NT2/D1 (cell line): ENCODE measurements at regions not wholly inside any gene's neighbourhood (a gene's known extent, or its start where the extent isn't known, plus 50 kb on each side); places are given as distances from the start of the nearest gene placed in this dataset.

Experiments used
- YY1 ChIP-seq: IDR thresholded peaks from 2 replicates; pipeline ENCODE4 v1.6.1; 2011; ENCODE audit not compliant: insufficient read length, insufficient read depth
- ZNF274 ChIP-seq: IDR thresholded peaks from 2 replicates; pipeline ENCODE4 v1.6.1; 2011; ENCODE audit warnings: mild to moderate bottlenecking, low read depth, low read length

DNA sequence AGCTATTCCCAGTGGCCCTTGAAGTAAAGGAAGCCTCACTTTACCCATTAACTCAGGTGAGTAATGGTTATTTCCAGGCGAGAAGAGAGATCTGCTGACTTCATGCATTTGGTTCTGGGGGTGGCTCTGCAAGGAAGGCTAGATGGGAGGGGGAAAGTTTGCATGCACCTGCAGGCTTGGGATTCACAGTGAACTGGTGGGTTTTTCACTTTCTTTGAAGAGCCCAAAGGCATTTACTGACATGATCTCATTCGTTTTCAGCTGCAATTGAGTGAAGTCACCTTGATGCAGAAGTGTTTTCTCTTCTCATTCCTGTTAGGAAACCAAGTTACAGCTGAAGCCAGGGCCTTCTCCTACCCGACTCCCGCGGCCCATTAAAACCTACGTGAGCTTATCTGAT is 131.0 kb upstream of the N4BP1 start:
- TF ChIP-seq ZNF274 (no peak), YY1 (no peak)
